Kidney epithelial cell (primary cell): ENCODE measurements at regions not wholly inside any gene's neighbourhood (a gene's known extent, or its start where the extent isn't known, plus 50 kb on each side); places are given as distances from the start of the nearest gene placed in this dataset.

Experiments
- DNase-seq: peaks from one replicate; pipeline ENCODE4 v3.0.0-alpha.2; 2010; ENCODE audit warnings: low read depth
- H3K27me3 ChIP-seq: 2 replicates; pipeline ENCODE4 v1.6.0; 2011; ENCODE audit warnings: low read length; ENCODE audit not compliant: control insufficient read depth, insufficient read depth
- H3K36me3 ChIP-seq: 2 replicates; pipeline ENCODE4 v1.5.1; 2011; ENCODE audit warnings: low read length; ENCODE audit not compliant: control insufficient read depth, insufficient read depth
- H3K4me3 ChIP-seq: 2 replicates; pipeline ENCODE4 v1.5.1; 2011; ENCODE audit warnings: low read depth, mild to moderate bottlenecking, control low read depth, low read length
- TF ChIP-seq, protein P1 (sequence below): IDR thresholded peaks from 2 replicates; pipeline ENCODE4 v1.5.1; 2011; ENCODE audit warnings: mild to moderate bottlenecking, moderate library complexity, low read length, control low read depth, inconsistent platforms; ENCODE audit not compliant: insufficient read depth, poor library complexity, severe bottlenecking

GRCh38 chr4:10334506-10335028 lies 122.7 kb downstream of the ZNF518B start:
- Histone ChIP-seq H3K4me3 (no peak overlapping the region), H3K27me3 (no peaks in the 10 kb centered on the region), H3K36me3 (no peaks in the 10 kb centered on the region)
- TF ChIP-seq, protein P1, sequence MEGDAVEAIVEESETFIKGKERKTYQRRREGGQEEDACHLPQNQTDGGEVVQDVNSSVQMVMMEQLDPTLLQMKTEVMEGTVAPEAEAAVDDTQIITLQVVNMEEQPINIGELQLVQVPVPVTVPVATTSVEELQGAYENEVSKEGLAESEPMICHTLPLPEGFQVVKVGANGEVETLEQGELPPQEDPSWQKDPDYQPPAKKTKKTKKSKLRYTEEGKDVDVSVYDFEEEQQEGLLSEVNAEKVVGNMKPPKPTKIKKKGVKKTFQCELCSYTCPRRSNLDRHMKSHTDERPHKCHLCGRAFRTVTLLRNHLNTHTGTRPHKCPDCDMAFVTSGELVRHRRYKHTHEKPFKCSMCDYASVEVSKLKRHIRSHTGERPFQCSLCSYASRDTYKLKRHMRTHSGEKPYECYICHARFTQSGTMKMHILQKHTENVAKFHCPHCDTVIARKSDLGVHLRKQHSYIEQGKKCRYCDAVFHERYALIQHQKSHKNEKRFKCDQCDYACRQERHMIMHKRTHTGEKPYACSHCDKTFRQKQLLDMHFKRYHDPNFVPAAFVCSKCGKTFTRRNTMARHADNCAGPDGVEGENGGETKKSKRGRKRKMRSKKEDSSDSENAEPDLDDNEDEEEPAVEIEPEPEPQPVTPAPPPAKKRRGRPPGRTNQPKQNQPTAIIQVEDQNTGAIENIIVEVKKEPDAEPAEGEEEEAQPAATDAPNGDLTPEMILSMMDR, result no peak
- DNase-seq, result no peak

DNA sequence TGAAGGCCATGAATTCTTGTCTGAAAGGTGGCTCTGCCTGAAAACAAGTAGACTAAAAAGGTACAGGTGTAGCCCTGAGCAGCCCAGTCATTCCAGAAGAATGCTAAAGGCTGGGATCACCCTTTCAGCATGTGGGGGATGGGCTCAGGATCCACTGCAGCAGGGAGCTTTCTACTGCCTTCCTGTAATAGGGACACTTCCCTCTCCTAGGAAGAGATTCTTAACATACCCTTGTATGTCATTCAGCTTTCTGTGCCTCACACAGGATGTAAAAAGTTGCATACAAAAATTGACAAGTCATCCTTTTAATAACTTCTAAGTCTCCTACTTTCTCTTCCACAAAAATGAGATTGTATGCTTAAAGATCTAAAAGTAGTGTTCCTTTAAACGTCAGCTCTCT lies 123.3 kb downstream of the ZNF518B start:
- H3K27me3 ChIP-seq, result no peaks in the 10 kb centered on the region
- TF ChIP-seq, protein P1, result no peak
- no peak for DNase-seq

GRCh38 chr4:10326075-10326474 lies 131.2 kb downstream of the ZNF518B start:
- no peaks in the 10 kb centered on the region for H3K27me3 ChIP-seq
- no peak overlapping the region for H3K4me3 ChIP-seq
- H3K36me3 ChIP-seq, result no peaks in the 10 kb centered on the region
- no peak for DNase-seq
- TF ChIP-seq, protein P1, result no peak

More for the DNA sequence above, 123.3 kb downstream of the ZNF518B start:
- Histone ChIP-seq H3K36me3 (no peaks in the 10 kb centered on the region), H3K4me3 (no peak overlapping the region)

DNA sequence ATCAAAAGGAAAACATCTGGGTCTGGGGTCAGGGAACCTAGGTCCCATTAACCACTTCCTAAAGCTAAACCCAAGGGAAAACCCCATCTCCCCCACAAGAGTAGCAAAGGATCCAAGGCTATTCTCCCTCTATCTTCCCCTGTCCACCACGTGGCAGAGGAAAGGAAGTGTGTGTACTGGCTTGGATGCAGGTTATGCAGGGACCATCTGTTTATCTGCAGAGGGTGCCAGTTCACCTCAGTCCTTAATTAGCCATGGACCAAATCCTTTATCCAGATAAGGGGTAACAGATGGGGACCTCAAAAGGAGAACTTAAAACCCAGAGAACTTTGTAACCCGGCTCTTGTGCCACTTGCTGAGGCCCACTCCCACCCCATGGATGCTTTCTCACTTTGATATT lies 135.3 kb downstream of the ZNF518B start:
- Histone ChIP-seq H3K36me3 (no peaks in the 10 kb centered on the region), H3K27me3 (no peaks in the 10 kb centered on the region), H3K4me3 (no peak overlapping the region)
- TF ChIP-seq, protein P1, result no peak
- no peak for DNase-seq

DNA sequence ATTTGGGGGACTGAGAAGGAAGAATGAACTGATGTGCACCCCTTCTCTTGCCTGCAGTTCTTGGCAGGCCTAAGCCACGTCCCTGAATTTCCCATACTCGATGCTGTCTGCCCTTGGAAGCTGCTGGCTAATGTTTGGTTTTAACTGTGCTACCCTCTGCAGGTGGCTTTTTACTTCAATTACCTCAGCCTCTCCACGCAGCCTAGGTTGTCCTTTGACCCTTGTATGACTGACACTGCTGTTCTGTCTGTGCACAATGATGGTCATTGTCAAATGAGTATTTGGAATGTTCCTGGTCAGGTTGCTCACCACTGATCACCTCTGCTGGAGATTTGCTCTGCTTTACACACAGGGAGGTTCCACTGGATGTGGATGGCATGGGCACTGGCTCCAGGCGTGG lies 137.1 kb downstream of the ZNF518B start:
- TF ChIP-seq, protein P1, result no peak
- no peak for DNase-seq
- H3K27me3 ChIP-seq, result no peaks in the 10 kb centered on the region
- no peaks in the 10 kb centered on the region for H3K36me3 ChIP-seq
- no peak overlapping the region for H3K4me3 ChIP-seq

GRCh38 chr4:10317345-10317744 lies 139.9 kb downstream of the ZNF518B start:
- no peaks in the 10 kb centered on the region for H3K36me3 ChIP-seq
- TF ChIP-seq, protein P1, result no peak
- no peak overlapping the region for H3K4me3 ChIP-seq
- H3K27me3 ChIP-seq, result no peaks in the 10 kb centered on the region
- no peak for DNase-seq
